GM21360 (cell line): ENCODE measurements at regions not wholly inside any gene's neighbourhood (a gene's known extent, or its start where the extent isn't known, plus 50 kb on each side); places are given as distances from the start of the nearest gene placed in this dataset.

Source experiments
- ATAC-seq: cut with Tn5 transposase; IDR thresholded peaks from one replicate; pipeline ENCODE4 v1.9.1; 2021; ENCODE audit warnings: mild to moderate bottlenecking, moderate library complexity; ENCODE audit not compliant: unreplicated experiment

- no peak for ATAC-seq
Measured at GRCh38 chr6:84469144-84469543, 241.7 kb upstream of the CEP162 start.

- no peak for ATAC-seq
Measured at GRCh38 chr6:84467296-84467695, 239.9 kb upstream of the CEP162 start.

- no peak for ATAC-seq
Measured at GRCh38 chr6:84466511-84466910, 239.1 kb upstream of the CEP162 start.

- ATAC-seq, result no peak
Measured at GRCh38 chr6:84464471-84464870, 237.0 kb upstream of the CEP162 start.

GRCh38 chr6:84462698-84463097, 235.3 kb upstream of the CEP162 start:
- no peak for ATAC-seq

- ATAC-seq, result no peak
Measured at GRCh38 chr6:84461461-84461860, 234.0 kb upstream of the CEP162 start.

GRCh38 chr6:84460491-84460890, 233.0 kb upstream of the CEP162 start:
- no peak for ATAC-seq

- ATAC-seq, result no peak
Measured at GRCh38 chr6:84459401-84459800, 232.0 kb upstream of the CEP162 start.

GRCh38 chr6:84458271-84458670, 230.8 kb upstream of the CEP162 start:
- no peak for ATAC-seq

GRCh38 chr6:84457276-84457675, 229.8 kb upstream of the CEP162 start:
- no peak for ATAC-seq

- ATAC-seq, result no peak
Measured at GRCh38 chr6:84456803-84457202, 229.4 kb upstream of the CEP162 start.

GRCh38 chr6:84455511-84456029, 228.1 kb upstream of the CEP162 start:
- no peak for ATAC-seq

- no peak for ATAC-seq
Measured at GRCh38 chr6:84453499-84453898, 226.1 kb upstream of the CEP162 start.

- ATAC-seq, result no peak
Measured at GRCh38 chr6:84450018-84450417, 222.6 kb upstream of the CEP162 start.

- no peak for ATAC-seq
Measured at GRCh38 chr6:84449220-84449619, 221.8 kb upstream of the CEP162 start.

- no peak for ATAC-seq
Measured at GRCh38 chr6:84448331-84448730, 220.9 kb upstream of the CEP162 start.

- no peak for ATAC-seq
Measured at GRCh38 chr6:84447651-84448050, 220.2 kb upstream of the CEP162 start.

- ATAC-seq, result no peak
Measured at GRCh38 chr6:84445068-84445467, 217.6 kb upstream of the CEP162 start.

- ATAC-seq, result no peak
Measured at GRCh38 chr6:84442208-84442607, 214.8 kb upstream of the CEP162 start.

GRCh38 chr6:84441456-84441855, 214.0 kb upstream of the CEP162 start:
- ATAC-seq, result no peak

GRCh38 chr6:84434550-84434949, 207.1 kb upstream of the CEP162 start:
- ATAC-seq, result no peak

GRCh38 chr6:84432619-84433018, 205.2 kb upstream of the CEP162 start:
- no peak for ATAC-seq

GRCh38 chr6:84428300-84428907, 201.0 kb upstream of the CEP162 start:
- no peak for ATAC-seq
